GM18951 (cell line): ENCODE measurements at regions not wholly inside any gene's neighbourhood (a gene's known extent, or its start where the extent isn't known, plus 50 kb on each side); places are given as distances from the start of the nearest gene placed in this dataset.

Source experiments
- POLR2A ChIP-seq: IDR thresholded peaks from 4 replicates; pipeline ENCODE4 v1.6.1; 2011; ENCODE audit warnings: mild to moderate bottlenecking; ENCODE audit not compliant: insufficient read length, insufficient read depth; ENCODE audit errors: extremely low read depth
- in situ Hi-C: fragments of 300-500 bp; cut with MboI; formaldehyde crosslinking; loops from one replicate; pipeline ENCODE4 v1.12.0; 2022; ENCODE audit warnings: low sequenced_read_pairs, mixed read lengths, inconsistent platforms; ENCODE audit not compliant: unreplicated experiment

GRCh38 chr6:164042212-164042611 lies 627.7 kb downstream of the QKI start:
- in situ Hi-C loops = no loop called here
- TF ChIP-seq POLR2A = no peak

GRCh38 chr6:164040994-164041393 lies 626.5 kb downstream of the QKI start:
- in situ Hi-C loops = no loop called here
- TF ChIP-seq POLR2A = no peak

- no peak for TF ChIP-seq POLR2A
- in situ Hi-C loops = no loop called here
Observed at GRCh38 chr6:164039954-164040375, 625.4 kb downstream of the QKI start.

- in situ Hi-C loops = no loop called here
- TF ChIP-seq POLR2A = no peak
Observed at GRCh38 chr6:164037171-164037870, 622.8 kb downstream of the QKI start.

GRCh38 chr6:164035900-164036485 lies 621.5 kb downstream of the QKI start:
- TF ChIP-seq POLR2A = no peak
- in situ Hi-C loops = no loop called here

GRCh38 chr6:164034602-164035140 lies 620.2 kb downstream of the QKI start:
- in situ Hi-C loops = no loop called here
- no peak for TF ChIP-seq POLR2A

GRCh38 chr6:164025180-164025579 lies 610.7 kb downstream of the QKI start:
- TF ChIP-seq POLR2A = no peak
- in situ Hi-C loops = no loop called here

GRCh38 chr6:164023535-164023934 lies 609.0 kb downstream of the QKI start:
- TF ChIP-seq POLR2A = no peak
- in situ Hi-C loops = no loop called here

GRCh38 chr6:164022632-164023031 lies 608.1 kb downstream of the QKI start:
- in situ Hi-C loops = no loop called here
- TF ChIP-seq POLR2A = no peak

GRCh38 chr6:164021589-164022250 lies 607.2 kb downstream of the QKI start:
- no peak for TF ChIP-seq POLR2A

GRCh38 chr6:164020142-164020541 lies 605.6 kb downstream of the QKI start:
- in situ Hi-C loops = no loop called here

More at GRCh38 chr6:164021589-164022250, 607.2 kb downstream of the QKI start:
- in situ Hi-C loops = no loop called here

GRCh38 chr6:164018133-164018532 lies 603.6 kb downstream of the QKI start:
- no peak for TF ChIP-seq POLR2A
- in situ Hi-C loops = no loop called here

More at GRCh38 chr6:164020142-164020541, 605.6 kb downstream of the QKI start:
- no peak for TF ChIP-seq POLR2A

- in situ Hi-C loops = no loop called here
- no peak for TF ChIP-seq POLR2A
Observed at GRCh38 chr6:164016056-164016455, 601.5 kb downstream of the QKI start.
